Activated T-cell treated with anti-CD3 and anti-CD28 coated beads, Interleukin-2, amount 50 U/mL, for 1 hour (primary cell): ENCODE measurements at regions not wholly inside any gene's neighbourhood (a gene's known extent, or its start where the extent isn't known, plus 50 kb on each side); places are given as distances from the start of the nearest gene placed in this dataset.

Source experiments
- DNase-seq: peaks from one replicate; pipeline ENCODE4 v3.0.0-alpha.2; 2020

GRCh38 chr1:108050158-108050557 is 85.2 kb upstream of the VAV3 start:
- no peak for DNase-seq

GRCh38 chr1:108049178-108049819 is 84.3 kb upstream of the VAV3 start:
- no peak for DNase-seq

- DNase-seq, result no peak
Measured at GRCh38 chr1:108048301-108049177, 83.6 kb upstream of the VAV3 start.

- DNase-seq, result no peak
Measured at GRCh38 chr1:108047085-108047484, 82.1 kb upstream of the VAV3 start.

- DNase-seq, result no peak
Measured at GRCh38 chr1:108046026-108046425, 81.0 kb upstream of the VAV3 start.

GRCh38 chr1:108045460-108045859 is 80.5 kb upstream of the VAV3 start:
- no peak for DNase-seq

GRCh38 chr1:108044318-108044717 is 79.3 kb upstream of the VAV3 start:
- DNase-seq, result no peak

GRCh38 chr1:108043707-108044106 is 78.7 kb upstream of the VAV3 start:
- DNase-seq, result no peak

GRCh38 chr1:108042610-108043009 is 77.6 kb upstream of the VAV3 start:
- no peak for DNase-seq

- DNase-seq, result no peak
Measured at GRCh38 chr1:108041360-108042142, 76.6 kb upstream of the VAV3 start.

GRCh38 chr1:108038653-108039236 is 73.8 kb upstream of the VAV3 start:
- DNase-seq, result no peak

- DNase-seq, result no peak
Measured at GRCh38 chr1:108036796-108037562, 72.0 kb upstream of the VAV3 start.

GRCh38 chr1:108034396-108034795 is 69.4 kb upstream of the VAV3 start:
- no peak for DNase-seq

- no peak for DNase-seq
Measured at GRCh38 chr1:108033550-108033951, 68.6 kb upstream of the VAV3 start.

GRCh38 chr1:108028841-108029388 is 63.9 kb upstream of the VAV3 start:
- no peak for DNase-seq

- no peak for DNase-seq
Measured at GRCh38 chr1:108027389-108027788, 62.4 kb upstream of the VAV3 start.

GRCh38 chr1:108017698-108018097 is 52.7 kb upstream of the VAV3 start:
- DNase-seq, result no peak

GRCh38 chr1:108016451-108016920 is 51.5 kb upstream of the VAV3 start:
- no peak for DNase-seq
